VCaP (cell line): ENCODE measurements at regions not wholly inside any gene's neighbourhood (a gene's known extent, or its start where the extent isn't known, plus 50 kb on each side); places are given as distances from the start of the nearest gene placed in this dataset.

ENCODE experiments used
- H3K27ac ChIP-seq: fragments of 450-650 bp; 2 replicates; pipeline ENCODE4 v1.5.1; 2017
- CTCF ChIP-seq: fragments of 450-650 bp; conservative IDR thresholded peaks from 2 replicates; pipeline ENCODE4 v1.5.1; 2017; ENCODE audit warnings: mild to moderate bottlenecking, moderate library complexity

GRCh38 chr20:10939331-10939941 lies 265.6 kb upstream of the JAG1 start:
- TF ChIP-seq CTCF: no peak
- H3K27ac ChIP-seq: no peak overlapping the region

- no peak for TF ChIP-seq CTCF
- H3K27ac ChIP-seq: no peak overlapping the region
Observed at GRCh38 chr20:10940941-10941340, 267.1 kb upstream of the JAG1 start.

GRCh38 chr20:10943686-10944265 lies 270.0 kb upstream of the JAG1 start:
- TF ChIP-seq CTCF: no peak
- no peak overlapping the region for H3K27ac ChIP-seq

- TF ChIP-seq CTCF: no peak
Observed at GRCh38 chr20:10946124-10946880, 272.5 kb upstream of the JAG1 start.

DNA sequence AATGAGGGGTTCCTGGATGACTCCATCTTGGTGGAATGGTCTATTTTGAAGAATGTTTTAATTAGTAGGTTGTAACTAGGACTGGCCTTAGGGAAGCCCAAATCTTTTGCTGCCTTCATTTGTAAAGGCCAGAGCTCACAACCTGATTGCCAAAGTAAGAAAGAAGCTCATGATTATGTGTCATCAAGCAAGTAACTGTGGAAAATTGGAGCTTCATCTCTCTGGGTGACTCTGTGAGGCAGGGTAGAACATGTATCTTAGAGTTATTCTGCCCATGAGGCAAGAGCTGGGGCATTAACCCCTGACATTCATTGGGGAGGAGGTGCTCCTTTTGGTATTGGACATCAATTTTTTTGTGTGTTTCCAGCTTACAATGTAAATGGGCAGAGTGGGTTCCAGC lies 273.9 kb upstream of the JAG1 start:
- no peak overlapping the region for H3K27ac ChIP-seq
- no peak for TF ChIP-seq CTCF

More at GRCh38 chr20:10946124-10946880, 272.5 kb upstream of the JAG1 start:
- no peak overlapping the region for H3K27ac ChIP-seq

- no peak for TF ChIP-seq CTCF
- H3K27ac ChIP-seq: no peak overlapping the region
Observed at GRCh38 chr20:10949930-10950783, 276.4 kb upstream of the JAG1 start.

- no peak overlapping the region for H3K27ac ChIP-seq
- TF ChIP-seq CTCF: no peak
Observed at GRCh38 chr20:10951216-10951615, 277.4 kb upstream of the JAG1 start.
